Heart left ventricle (tissue), 13 donors: ENCODE measurements at regions not wholly inside any gene's neighbourhood (a gene's known extent, or its start where the extent isn't known, plus 50 kb on each side); places are given as distances from the start of the nearest gene placed in this dataset.

Experiments used
- CTCF ChIP-seq, 12 donors: fragments of 200-600 bp; sonication (generic) in 4 of 12; IDR thresholded peaks; one replicate each; pipeline versions ENCODE4 v1.5.0 to v1.8.0; 2018 to 2022; ENCODE audit warnings: antibody characterized with exemption in 12 of 12, mild to moderate bottlenecking in 5 of 12
- POLR2A ChIP-seq, 2 donors: fragments of 450-650 bp; IDR thresholded peaks; one replicate each; pipeline ENCODE4 v1.6.1; 2017; ENCODE audit warnings: antibody characterized with exemption in 2 of 2, mild to moderate bottlenecking in 2 of 2, moderate library complexity in 2 of 2
- donor health status: ischemic (EF 13 %, LVEDD 7.1; RV severe dilation, severe dysfunction).
- donor health status: DM: no; HTN: yes; CAD: no.
- donor health status: DM: no; HTN: no; CAD: no.
- donor health status: ischemic (EF 25% LVEDD 6.9; RV normal size, moderate dysfunction).
- donor health status: ischemic (EF 25% LVEDD 5.7; RV mildly dilated, moderate dysfunction).
- donor health status: ischemic (EF 35%, LVEDD 5.7; RV mildly dilated, moderate dysfunction).
- donor health status: nonischemic (EF 11% LVEDD 7.7; RV severe dilation, severe dysfunction).
- donor health status: DM: yes; HTN: yes; CAD: no.
- donor health status: PGD.
- donor health status: ischemic (EF 29% LVEDD 5.4; RV normal size, mild dysfunction).
- donor health status: nonischemic (EF 23%, LVEDD 6.1; RV moderate dilation, normal function).

DNA sequence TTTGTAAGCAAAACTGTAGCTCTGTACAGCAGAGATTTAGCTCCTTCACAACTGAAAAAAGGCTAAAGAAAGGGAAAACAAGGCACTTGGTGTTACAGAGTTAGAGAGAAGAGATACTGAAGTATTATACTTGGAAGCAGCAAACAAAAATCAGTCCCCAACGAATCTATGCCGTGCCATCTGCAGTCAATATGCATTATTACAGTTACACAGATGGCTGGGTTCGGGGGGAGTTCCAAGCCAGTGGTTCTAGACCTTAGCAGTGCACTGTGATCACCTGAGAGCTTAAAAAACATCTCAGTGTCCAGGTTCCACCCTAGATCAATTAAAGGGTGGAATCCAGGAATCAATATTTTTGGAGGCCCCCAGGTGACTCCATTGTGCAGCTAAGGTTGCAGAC lies 489.9 kb downstream of the SHISA9 start:
- TF ChIP-seq CTCF (IDR thresholded peaks at IDR 0.05) (no peak), POLR2A (IDR thresholded peaks at IDR 0.05) (no peak)
